B cell (primary cell): ENCODE measurements at regions not wholly inside any gene's neighbourhood (a gene's known extent, or its start where the extent isn't known, plus 50 kb on each side); places are given as distances from the start of the nearest gene placed in this dataset.

Experiments
- ATAC-seq: fragments of 200-7000 bp; cut with Tn5 transposase; one replicate; pipeline ENCODE4 v1.10.0; 2021; ENCODE audit warnings: low read depth, mild to moderate bottlenecking, moderate number of reproducible peaks, moderate library complexity
- CTCF ChIA-PET: fragments of 350-600 bp; sonication (Branson Sonifier 250); formaldehyde crosslinking; loops from one replicate; lab custom pipeline; 2021; ENCODE audit warnings: antibody characterized with exemption, inconsistent platforms; lab: Charles Lee
- POLR2A ChIA-PET: fragments of 350-600 bp; sonication (Branson Sonifier 250); formaldehyde crosslinking; loops from one replicate; lab custom pipeline; 2021; ENCODE audit warnings: antibody characterized with exemption; lab: Charles Lee
- DNase-seq: peaks from one replicate; pipeline ENCODE4 v3.0.0; 2013
- H2AFZ ChIP-seq: 2 replicates; pipeline ENCODE4 v1.6.1; 2012; ENCODE audit warnings: mild to moderate bottlenecking, low read depth, low read length; ENCODE audit not compliant: insufficient read depth, poor library complexity, severe bottlenecking
- H3K27ac ChIP-seq, 2 donors: 1 replicate in 1 of 2; 2 replicates in 1 of 2; pipeline ENCODE4 v1.5.1; 2012 to 2013; ENCODE audit warnings: low read length in 2 of 2, mild to moderate bottlenecking in 2 of 2, moderate library complexity in 1 of 2
- H3K27me3 ChIP-seq, 4 experiments: fragments of 200-600 bp in 1 of 4; sonication (generic) in 1 of 4; replicated peaks in 1 of 4; 1 replicate in 2 of 4; 2 replicates in 2 of 4; pipeline versions ENCODE4 v1.6.1 to v1.7.0; 2013 to 2016; ENCODE audit warnings: low read length in 3 of 4, mild to moderate bottlenecking in 2 of 4, mixed read lengths in 1 of 4, moderate library complexity in 1 of 4; ENCODE audit not compliant: insufficient read depth in 4 of 4, control insufficient read depth in 3 of 4; ENCODE audit errors: control extremely low read depth in 1 of 4
- H3K36me3 ChIP-seq, 2 experiments: replicated peaks in 1 of 2; 1 replicate in 1 of 2; 2 replicates in 1 of 2; pipeline versions ENCODE4 v1.6.1 to v1.7.1; 2013; ENCODE audit warnings: low read length in 1 of 2; ENCODE audit not compliant: insufficient read depth in 2 of 2, control insufficient read depth in 1 of 2; ENCODE audit errors: control extremely low read depth in 1 of 2, extremely low read depth in 1 of 2
- H3K4me1 ChIP-seq, 2 donors: fragments of 200-600 bp in 1 of 2; sonication (generic) in 1 of 2; 1 replicate in 1 of 2; 2 replicates in 1 of 2; pipeline versions ENCODE4 v1.5.1 to v1.6.1; 2013 to 2017; ENCODE audit warnings: low read length in 2 of 2; ENCODE audit not compliant: control insufficient read depth in 2 of 2, insufficient read depth in 2 of 2
- H3K4me2 ChIP-seq: replicated peaks from 2 replicates; pipeline ENCODE3; 2012; ENCODE audit warnings: mild to moderate bottlenecking, low read depth, low read length; ENCODE audit not compliant: poor library complexity, severe bottlenecking
- H3K4me3 ChIP-seq, 5 experiments: fragments of 200-600 bp in 1 of 5; sonication (generic) in 1 of 5; 1 replicate in 3 of 5; 2 replicates in 2 of 5; pipeline versions ENCODE4 v1.5.1 to v1.7.0; 2011 to 2016; ENCODE audit warnings: low read length in 4 of 5, mild to moderate bottlenecking in 4 of 5, low read depth in 2 of 5, control low read depth in 1 of 5, moderate library complexity in 1 of 5; ENCODE audit not compliant: insufficient read depth in 1 of 5; ENCODE audit errors: control extremely low read depth in 1 of 5, extremely low read depth in 1 of 5
- H3K79me2 ChIP-seq: fragments of 200-600 bp; sonication (generic); one replicate; pipeline ENCODE4 v1.6.0; 2016; ENCODE audit warnings: low read length; ENCODE audit not compliant: control insufficient read depth, insufficient read depth
- H3K9ac ChIP-seq: fragments of 200-600 bp; sonication (generic); 2 replicates; pipeline ENCODE4 v1.6.1; 2017; ENCODE audit warnings: mild to moderate bottlenecking, low read length, moderate library complexity
- H3K9me3 ChIP-seq, 3 donors: one replicate each; pipeline versions ENCODE4 v1.6.1 to v1.7.1; 2013; ENCODE audit warnings: low read length in 2 of 3; ENCODE audit not compliant: control insufficient read depth in 2 of 3, insufficient read depth in 1 of 3; ENCODE audit errors: control extremely low read depth in 1 of 3
- H4K20me1 ChIP-seq: 2 replicates; pipeline ENCODE4 v1.6.0; 2012; ENCODE audit warnings: mild to moderate bottlenecking, low read length; ENCODE audit not compliant: insufficient read depth, control insufficient read depth, poor library complexity, severe bottlenecking
- H3K27ac Mint-ChIP-seq: one replicate; pipeline ENCODE4 v1.8.0; 2021; ENCODE audit warnings: mixed read lengths
- H3K27me3 Mint-ChIP-seq: one replicate; pipeline ENCODE4 v1.8.0; 2021; ENCODE audit warnings: mixed read lengths
- H3K4me1 Mint-ChIP-seq: one replicate; pipeline ENCODE4 v1.8.0; 2021; ENCODE audit warnings: mixed read lengths
- H3K4me3 Mint-ChIP-seq: one replicate; pipeline ENCODE4 v1.8.0; 2021; ENCODE audit warnings: mixed read lengths
- H3K9me3 Mint-ChIP-seq: one replicate; pipeline ENCODE4 v1.8.0; 2022; ENCODE audit warnings: mixed read lengths; ENCODE audit not compliant: insufficient read depth
- CTCF ChIP-seq: fragments of 200-600 bp; IDR thresholded peaks from one replicate; pipeline ENCODE4 v1.8.0; 2022; ENCODE audit warnings: antibody characterized with exemption, mild to moderate bottlenecking
- EZH2 ChIP-seq: IDR thresholded peaks from 2 replicates; pipeline ENCODE4 v1.6.1; 2012; ENCODE audit warnings: borderline replicate concordance, low read depth, mild to moderate bottlenecking, moderate library complexity, low read length; ENCODE audit not compliant: insufficient read depth, poor library complexity, severe bottlenecking
- WGBS: methylation state at CpG from one replicate; pipeline ENCODE4 v1.1.5; 2013; ENCODE audit warnings: missing lambda C conversion rate; ENCODE audit not compliant: insufficient coverage; 5-methylcytosine and 5-hydroxymethylcytosine counted together
- intact Hi-C: fragments of 100-400 bp; cut with micrococcal nuclease; formaldehyde crosslinking; loops from one replicate; pipeline ENCODE4 v1.10.0; 2022

- Mint-ChIP-seq H3K27ac (no peak overlapping the region), H3K27me3 (no peaks in the 10 kb centered on the region), H3K9me3 (no peaks in the 10 kb centered on the region), H3K4me3 (no peak overlapping the region), H3K4me1 (no peaks in the 10 kb centered on the region)
- no peak for ATAC-seq
- no peak overlapping the region for H3K9ac ChIP-seq
- CTCF ChIA-PET = no interaction called here
- no peaks in the 10 kb centered on the region for H3K79me2 ChIP-seq
- no peak overlapping the region for H3K4me2 ChIP-seq
- no peaks in the 10 kb centered on the region for H4K20me1 ChIP-seq
- no peaks in the 10 kb centered on the region for H3K36me3 ChIP-seq
- intact Hi-C loops = no loop called here
- H3K27me3 ChIP-seq = no peaks in the 10 kb centered on the region
- 68% methylated on average over 7 of the region's 11 CpGs for whole genome bisulfite sequencing
- DNase-seq = no peak
- peaks cover 0 to 10% (median 0%) of the 10 kb centered on the region in 3 donors for H3K9me3 ChIP-seq
- H3K4me3 ChIP-seq = no peak overlapping the region
- H3K4me1 ChIP-seq = no peaks in the 10 kb centered on the region
- TF ChIP-seq CTCF (no peak), EZH2 (no peak)
- POLR2A ChIA-PET = no interaction called here
- no peak overlapping the region for H3K27ac ChIP-seq
- H2AFZ ChIP-seq = no peak overlapping the region
Measured at GRCh38 chr4:59180161-59180560, 2020.0 kb upstream of the ADGRL3 start.

GRCh38 chr4:59180969-59181368 is 2019.2 kb upstream of the ADGRL3 start:
- no peak overlapping the region for H2AFZ ChIP-seq
- Mint-ChIP-seq H3K4me3 (no peak overlapping the region), H3K9me3 (no peaks in the 10 kb centered on the region), H3K4me1 (no peaks in the 10 kb centered on the region), H3K27me3 (no peaks in the 10 kb centered on the region), H3K27ac (no peak overlapping the region)
- intact Hi-C loops = no loop called here
- CTCF ChIA-PET = no interaction called here
- DNase-seq = no peak
- H3K79me2 ChIP-seq = no peaks in the 10 kb centered on the region
- no peak overlapping the region for H3K4me3 ChIP-seq
- no peaks in the 10 kb centered on the region for H3K36me3 ChIP-seq
- ATAC-seq = no peak
- peaks cover 0 to 10% (median 0%) of the 10 kb centered on the region in 3 donors for H3K9me3 ChIP-seq
- H4K20me1 ChIP-seq = no peaks in the 10 kb centered on the region
- H3K4me2 ChIP-seq = no peak overlapping the region
- POLR2A ChIA-PET = no interaction called here
- TF ChIP-seq EZH2 = no peak
- no peak for TF ChIP-seq CTCF
- H3K27ac ChIP-seq = no peak overlapping the region
- no peaks in the 10 kb centered on the region for H3K27me3 ChIP-seq
- no peaks in the 10 kb centered on the region for H3K4me1 ChIP-seq
- H3K9ac ChIP-seq = no peak overlapping the region
